Spleen (tissue), 7 donors: ENCODE measurements at regions not wholly inside any gene's neighbourhood (a gene's known extent, or its start where the extent isn't known, plus 50 kb on each side); places are given as distances from the start of the nearest gene placed in this dataset.

Experiments used
- POLR2A ChIP-seq, 3 donors: fragments of 450-650 bp; IDR thresholded peaks; one replicate each; pipeline ENCODE4 v1.5.1; 2017; ENCODE audit warnings: antibody characterized with exemption in 3 of 3, mild to moderate bottlenecking in 1 of 3
- POLR2AphosphoS5 ChIP-seq, 3 donors: sonication (generic); formaldehyde crosslinking; IDR thresholded peaks; one replicate each; pipeline ENCODE4 v1.5.1; 2017; ENCODE audit warnings: antibody characterized with exemption in 3 of 3
- TF ChIP-seq, protein P1 (sequence below), 11 experiments: fragments of 200-600 bp in 7 of 11; fragments of 450-650 bp in 4 of 11; sonication (generic) in 4 of 11; IDR thresholded peaks in 8 of 11; conservative IDR thresholded peaks in 3 of 11; 1 replicate in 7 of 11; 2 replicates in 4 of 11; pipeline versions ENCODE4 v1.4.0 to v1.8.0; 2016 to 2021; ENCODE audit warnings: antibody characterized with exemption in 11 of 11, inconsistent platforms in 4 of 11, mild to moderate bottlenecking in 1 of 11
- donor health status: DM: no; HTN: no; CAD: no; lungs with moderate emphysema.
- donor health status: DM: no; HTN: no; CAD: no.
- donor health status: DM: no; HTN: no; CAD: no.

DNA sequence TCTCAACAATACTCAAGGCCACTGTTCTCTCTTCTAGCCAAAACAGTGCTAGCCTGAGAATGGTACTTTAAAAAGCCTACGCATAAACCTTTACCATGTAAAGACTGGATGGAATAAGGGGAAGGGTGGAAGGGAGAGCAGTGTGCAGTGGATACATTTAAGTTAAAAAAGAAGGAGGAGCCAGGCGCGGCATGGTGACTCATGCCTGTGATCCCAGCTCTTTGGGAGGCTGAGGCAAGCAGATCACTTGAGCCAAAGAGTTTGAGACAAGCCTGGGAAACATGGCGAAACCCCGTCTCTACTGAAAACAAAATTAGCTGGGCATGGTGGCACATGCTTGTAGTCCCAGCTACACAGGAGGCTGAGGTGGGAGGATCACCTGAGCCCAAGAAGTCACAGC lies 127.7 kb upstream of the KIF2A start:
- TF ChIP-seq, protein P1, sequence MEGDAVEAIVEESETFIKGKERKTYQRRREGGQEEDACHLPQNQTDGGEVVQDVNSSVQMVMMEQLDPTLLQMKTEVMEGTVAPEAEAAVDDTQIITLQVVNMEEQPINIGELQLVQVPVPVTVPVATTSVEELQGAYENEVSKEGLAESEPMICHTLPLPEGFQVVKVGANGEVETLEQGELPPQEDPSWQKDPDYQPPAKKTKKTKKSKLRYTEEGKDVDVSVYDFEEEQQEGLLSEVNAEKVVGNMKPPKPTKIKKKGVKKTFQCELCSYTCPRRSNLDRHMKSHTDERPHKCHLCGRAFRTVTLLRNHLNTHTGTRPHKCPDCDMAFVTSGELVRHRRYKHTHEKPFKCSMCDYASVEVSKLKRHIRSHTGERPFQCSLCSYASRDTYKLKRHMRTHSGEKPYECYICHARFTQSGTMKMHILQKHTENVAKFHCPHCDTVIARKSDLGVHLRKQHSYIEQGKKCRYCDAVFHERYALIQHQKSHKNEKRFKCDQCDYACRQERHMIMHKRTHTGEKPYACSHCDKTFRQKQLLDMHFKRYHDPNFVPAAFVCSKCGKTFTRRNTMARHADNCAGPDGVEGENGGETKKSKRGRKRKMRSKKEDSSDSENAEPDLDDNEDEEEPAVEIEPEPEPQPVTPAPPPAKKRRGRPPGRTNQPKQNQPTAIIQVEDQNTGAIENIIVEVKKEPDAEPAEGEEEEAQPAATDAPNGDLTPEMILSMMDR (IDR thresholded peaks at IDR 0.05 in 8 of 11, conservative IDR thresholded peaks at IDR 0.05 in 3 of 11) = no peak
- TF ChIP-seq POLR2A (IDR thresholded peaks at IDR 0.05) (no peak), POLR2AphosphoS5 (IDR thresholded peaks at IDR 0.05) (no peak)
